ENCODE measurements at regions not wholly inside any gene's neighbourhood (a gene's known extent, or its start where the extent isn't known, plus 50 kb on each side); places are given as distances from the start of the nearest gene placed in this dataset.

- Histone ChIP-seq H3K27ac (peak overlapping the region in 2 of 4 donors; percentile 21 to 37), H3K9me3 (no peaks in the 10 kb centered on the region), H3K36me3 (no peaks in the 10 kb centered on the region), H3K4me3 (no peak overlapping the region), H3K4me1 (peaks cover 0 to 10% (median 2%) of the 10 kb centered on the region in 4 donors), H3K27me3 (no peaks in the 10 kb centered on the region)
- 66 to 68% methylated on average over 12 of the region's 12 CpGs for WGBS, 2 donors
- DNase-seq, result peak in 1 of 2 donors; percentile 48
- peak in 1 of 2 donors; percentile 80 for ATAC-seq (ENCODE audit: low FRiP score in 2 of 2)
- no peak for TF ChIP-seq POLR2AphosphoS5 (IDR thresholded peaks at IDR 0.05)
- TF ChIP-seq EP300 (IDR thresholded peaks at IDR 0.05), result no peak
- no peak for TF ChIP-seq CTCF (IDR thresholded peaks at IDR 0.05)
- no peak for TF ChIP-seq POLR2A (IDR thresholded peaks at IDR 0.05)
Observed at GRCh38 chr5:173714551-173715428, 98.3 kb upstream of the BOD1 start.

GRCh38 chr5:173715607-173716006 is 99.2 kb upstream of the BOD1 start:
- no peak for DNase-seq
- H3K4me1 ChIP-seq, result peaks cover 0 to 10% (median 2%) of the 10 kb centered on the region in 4 donors
- WGBS, 2 donors, result 87 to 89% methylated on average over 6 to 7 of the region's 7 CpGs
- no peaks in the 10 kb centered on the region for H3K36me3 ChIP-seq
- H3K27ac ChIP-seq, result no peak overlapping the region
- H3K9me3 ChIP-seq, result no peaks in the 10 kb centered on the region
- TF ChIP-seq POLR2A (IDR thresholded peaks at IDR 0.05) (no peak), POLR2AphosphoS5 (IDR thresholded peaks at IDR 0.05) (no peak), CTCF (IDR thresholded peaks at IDR 0.05) (no peak), EP300 (IDR thresholded peaks at IDR 0.05) (no peak)
- H3K27me3 ChIP-seq, result no peaks in the 10 kb centered on the region
- no peak overlapping the region for H3K4me3 ChIP-seq
- ATAC-seq (ENCODE audit: low FRiP score in 2 of 2), result no peak

- no peaks in the 10 kb centered on the region for H3K27me3 ChIP-seq
- ATAC-seq (ENCODE audit: low FRiP score in 2 of 2) (no peak), DNase-seq (no peak)
- no peaks in the 10 kb centered on the region for H3K9me3 ChIP-seq
- WGBS, 2 donors, result 96% methylated on average over 10 of the region's 10 CpGs
- H3K4me3 ChIP-seq, result no peak overlapping the region
- no peaks in the 10 kb centered on the region for H3K36me3 ChIP-seq
- TF ChIP-seq CTCF (IDR thresholded peaks at IDR 0.05) (no peak), POLR2A (IDR thresholded peaks at IDR 0.05) (no peak), POLR2AphosphoS5 (IDR thresholded peaks at IDR 0.05) (no peak), EP300 (IDR thresholded peaks at IDR 0.05) (no peak)
- H3K4me1 ChIP-seq, result peaks cover 0 to 10% (median 2%) of the 10 kb centered on the region in 4 donors
- no peak overlapping the region for H3K27ac ChIP-seq
Observed at GRCh38 chr5:173716058-173716682, 99.7 kb upstream of the BOD1 start.

GRCh38 chr5:173717959-173718358 is 101.5 kb upstream of the BOD1 start:
- DNase-seq (no peak), ATAC-seq (ENCODE audit: low FRiP score in 2 of 2) (peak in 1 of 2 donors; percentile 33)
- no peak for TF ChIP-seq POLR2A (IDR thresholded peaks at IDR 0.05)
- no peak for TF ChIP-seq POLR2AphosphoS5 (IDR thresholded peaks at IDR 0.05)
- TF ChIP-seq CTCF (IDR thresholded peaks at IDR 0.05), result no peak
- no peak for TF ChIP-seq EP300 (IDR thresholded peaks at IDR 0.05)
- no peaks in the 10 kb centered on the region for H3K9me3 ChIP-seq
- no peaks in the 10 kb centered on the region for H3K36me3 ChIP-seq
- no peak overlapping the region for H3K4me3 ChIP-seq
- peaks cover 0 to 10% (median 2%) of the 10 kb centered on the region in 4 donors for H3K4me1 ChIP-seq
- no peak overlapping the region for H3K27ac ChIP-seq
- WGBS, 2 donors, result 48 to 55% methylated on average over 10 of the region's 10 CpGs
- no peaks in the 10 kb centered on the region for H3K27me3 ChIP-seq

Data from upper lobe of left lung (tissue), 6 donors.